ENCODE measurements at regions not wholly inside any gene's neighbourhood (a gene's known extent, or its start where the extent isn't known, plus 50 kb on each side); places are given as distances from the start of the nearest gene placed in this dataset.
"Not testable (repeated sequence)": the region's sequence is repeated elsewhere in the genome, so short reads cannot be mapped to it uniquely, and the experiment has no call there.

- no peak for ATAC-seq (replicated peaks)
- Mint-ChIP-seq H3K9me3 (peaks cover 15% of the 10 kb centered on the region), H3K36me3 (ENCODE audit: low read depth) (no peaks in the 10 kb centered on the region), H3K27ac (no peak overlapping the region), H3K27me3 (no peaks in the 10 kb centered on the region), H3K4me1 (no peaks in the 10 kb centered on the region), H3K4me3 (no peak overlapping the region)
Measured at GRCh38 chr6:164982389-164982788, 327.0 kb downstream of the C6orf118 start.

- ATAC-seq (replicated peaks), result no peak
- Mint-ChIP-seq H3K27ac (no peak overlapping the region), H3K4me1 (no peaks in the 10 kb centered on the region), H3K4me3 (no peak overlapping the region), H3K9me3 (peaks cover under 1% of the 10 kb centered on the region), H3K36me3 (ENCODE audit: low read depth) (no peaks in the 10 kb centered on the region), H3K27me3 (no peaks in the 10 kb centered on the region)
Measured at GRCh38 chr6:164967102-164967501, 342.3 kb downstream of the C6orf118 start.

GRCh38 chr6:164962805-164963204 lies 346.6 kb downstream of the C6orf118 start:
- no peak overlapping the region for H3K27ac Mint-ChIP-seq
- H3K27me3 Mint-ChIP-seq, result no peaks in the 10 kb centered on the region
- peaks cover 5% of the 10 kb centered on the region for H3K9me3 Mint-ChIP-seq
- no peak overlapping the region for H3K4me3 Mint-ChIP-seq
- ATAC-seq (replicated peaks), result no peak
- H3K36me3 Mint-ChIP-seq (ENCODE audit: low read depth), result no peaks in the 10 kb centered on the region
- H3K4me1 Mint-ChIP-seq, result no peaks in the 10 kb centered on the region

- Mint-ChIP-seq H3K27ac (no peak overlapping the region), H3K27me3 (no peaks in the 10 kb centered on the region), H3K9me3 (peaks cover under 1% of the 10 kb centered on the region), H3K4me1 (no peaks in the 10 kb centered on the region), H3K4me3 (no peak overlapping the region), H3K36me3 (ENCODE audit: low read depth) (no peaks in the 10 kb centered on the region)
- no peak for ATAC-seq (replicated peaks)
Measured at GRCh38 chr6:164947164-164947563, 362.2 kb downstream of the C6orf118 start.

GRCh38 chr6:164942271-164942670 lies 367.1 kb downstream of the C6orf118 start:
- no peaks in the 10 kb centered on the region for H3K4me1 Mint-ChIP-seq
- H3K4me3 Mint-ChIP-seq, result no peak overlapping the region
- H3K9me3 Mint-ChIP-seq, result peaks cover 12% of the 10 kb centered on the region
- no peak overlapping the region for H3K27ac Mint-ChIP-seq
- H3K27me3 Mint-ChIP-seq, result no peaks in the 10 kb centered on the region
- no peak for ATAC-seq (replicated peaks)
- no peaks in the 10 kb centered on the region for H3K36me3 Mint-ChIP-seq (ENCODE audit: low read depth)

DNA sequence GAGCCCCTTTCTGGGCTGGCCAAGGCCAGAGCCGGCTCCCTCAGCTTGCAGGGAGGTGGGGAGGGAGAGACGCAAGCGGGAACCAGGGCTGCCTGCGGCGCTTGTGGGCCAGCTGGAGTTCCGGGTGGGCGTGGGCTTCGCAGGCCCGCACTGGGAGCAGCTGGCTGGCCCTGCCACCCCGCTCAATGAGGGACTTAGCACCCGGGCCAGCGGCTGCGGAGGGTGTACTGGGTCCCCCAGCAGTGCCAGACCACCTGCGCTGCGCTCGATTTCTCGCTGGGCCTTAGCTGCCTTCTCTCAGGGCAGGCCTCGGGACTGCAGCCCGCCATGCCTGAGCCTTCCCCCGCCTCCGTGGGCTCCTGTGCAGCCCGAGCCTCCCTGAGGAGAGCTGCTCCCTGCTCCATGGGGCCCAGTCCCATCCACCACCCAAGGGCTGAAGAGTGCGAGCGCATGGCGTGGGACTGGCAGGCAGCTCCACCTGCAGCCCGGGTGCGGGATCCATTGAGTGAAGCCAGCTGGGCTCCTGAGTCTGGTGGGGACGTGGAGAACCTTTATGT lies 376.1 kb downstream of the C6orf118 start:
- not testable (repeated sequence) for H3K4me1 Mint-ChIP-seq; ATAC-seq (replicated peaks); H3K27me3 Mint-ChIP-seq; H3K36me3 Mint-ChIP-seq (ENCODE audit: low read depth); H3K27ac Mint-ChIP-seq; H3K4me3 Mint-ChIP-seq; H3K9me3 Mint-ChIP-seq

GRCh38 chr6:164929408-164929977 lies 379.9 kb downstream of the C6orf118 start:
- ATAC-seq (replicated peaks), result no peak
- no peak overlapping the region for H3K4me3 Mint-ChIP-seq
- no peaks in the 10 kb centered on the region for H3K27me3 Mint-ChIP-seq
- H3K27ac Mint-ChIP-seq, result no peak overlapping the region
- H3K9me3 Mint-ChIP-seq, result no peaks in the 10 kb centered on the region
- H3K4me1 Mint-ChIP-seq, result no peaks in the 10 kb centered on the region
- no peaks in the 10 kb centered on the region for H3K36me3 Mint-ChIP-seq (ENCODE audit: low read depth)

DNA sequence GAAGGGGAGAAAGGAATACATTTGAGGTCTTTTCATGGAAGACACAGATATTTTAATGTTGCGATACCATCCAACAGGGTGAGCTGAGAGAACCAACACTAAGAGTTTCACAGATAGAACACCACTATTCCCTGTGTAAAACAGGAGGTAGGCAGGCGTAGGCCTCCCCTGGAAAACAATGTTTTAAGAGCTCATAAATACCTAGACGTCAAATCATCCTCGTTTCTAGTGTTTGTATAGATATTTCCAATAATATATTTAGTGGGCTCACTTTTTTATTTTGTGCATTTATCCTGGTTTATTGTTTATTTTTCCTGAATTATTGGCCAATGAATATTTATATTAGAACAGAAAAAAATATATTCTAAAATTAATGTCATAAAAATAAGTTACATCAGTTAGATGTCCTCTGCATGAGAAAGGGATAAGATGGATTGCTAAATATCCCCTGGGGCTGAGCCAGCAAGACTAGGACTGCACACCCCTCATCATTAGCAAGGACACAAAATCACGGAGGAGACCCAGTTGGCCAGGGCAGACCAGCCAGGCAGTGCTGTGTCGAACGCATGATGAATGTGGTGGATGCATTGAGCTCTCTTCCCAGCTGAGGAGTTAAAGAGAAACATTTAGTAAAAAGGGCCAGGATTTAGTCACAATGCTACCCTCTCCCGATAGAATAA lies 380.5 kb downstream of the C6orf118 start:
- H3K27me3 Mint-ChIP-seq, result no peaks in the 10 kb centered on the region
- H3K9me3 Mint-ChIP-seq, result no peaks in the 10 kb centered on the region
- no peak for ATAC-seq (replicated peaks)
- H3K27ac Mint-ChIP-seq, result no peak overlapping the region
- no peak overlapping the region for H3K4me3 Mint-ChIP-seq
- H3K36me3 Mint-ChIP-seq (ENCODE audit: low read depth), result no peaks in the 10 kb centered on the region
- no peaks in the 10 kb centered on the region for H3K4me1 Mint-ChIP-seq

- Mint-ChIP-seq H3K4me3 (no peak overlapping the region), H3K36me3 (ENCODE audit: low read depth) (no peaks in the 10 kb centered on the region), H3K4me1 (no peaks in the 10 kb centered on the region), H3K27ac (no peak overlapping the region), H3K27me3 (no peaks in the 10 kb centered on the region), H3K9me3 (no peaks in the 10 kb centered on the region)
- no peak for ATAC-seq (replicated peaks)
Measured at GRCh38 chr6:164928057-164928727, 381.2 kb downstream of the C6orf118 start.

DNA sequence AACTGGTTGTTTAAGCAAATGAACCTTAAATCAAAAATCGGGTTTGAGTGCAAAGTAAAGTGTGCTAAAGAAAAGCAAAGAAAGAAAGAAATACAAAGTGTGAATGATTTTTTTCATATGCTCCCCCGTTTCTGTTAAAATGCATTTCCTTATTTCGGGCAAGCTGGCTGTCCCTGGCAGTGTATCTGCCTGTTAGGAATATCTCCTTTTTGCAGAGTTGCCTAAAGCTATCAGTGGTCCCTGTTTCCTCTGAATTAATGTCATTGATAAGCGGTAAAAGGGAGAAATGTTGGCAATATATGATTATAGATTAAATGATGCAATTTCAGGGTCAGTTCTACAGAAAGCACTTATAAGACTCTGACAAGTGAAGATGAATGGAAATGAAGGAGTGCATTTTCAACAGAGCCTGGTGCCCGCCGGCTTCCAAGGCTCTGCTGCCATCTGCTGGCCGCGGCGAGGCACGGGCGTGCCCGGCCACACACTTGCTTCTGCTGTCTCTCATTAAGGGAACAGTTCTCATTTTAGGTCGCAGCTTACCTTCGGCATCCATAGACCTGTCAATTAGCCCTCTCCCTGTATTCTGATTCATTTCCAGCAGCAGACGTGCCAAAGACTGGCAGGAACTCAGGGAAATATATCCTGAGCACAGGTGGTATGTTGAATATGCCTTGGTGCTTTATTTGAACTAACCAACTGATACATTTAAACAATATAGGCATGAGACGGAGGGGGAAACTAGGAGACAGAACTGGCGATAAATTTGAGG lies 381.9 kb downstream of the C6orf118 start:
- peak; percentile 45 for ATAC-seq (replicated peaks)
- Mint-ChIP-seq H3K4me1 (no peaks in the 10 kb centered on the region), H3K27me3 (no peaks in the 10 kb centered on the region), H3K36me3 (ENCODE audit: low read depth) (no peaks in the 10 kb centered on the region), H3K9me3 (no peaks in the 10 kb centered on the region), H3K27ac (no peak overlapping the region), H3K4me3 (no peak overlapping the region)

GRCh38 chr6:164926686-164927085 lies 382.7 kb downstream of the C6orf118 start:
- Mint-ChIP-seq H3K4me1 (no peaks in the 10 kb centered on the region), H3K27ac (no peak overlapping the region), H3K9me3 (no peaks in the 10 kb centered on the region), H3K36me3 (ENCODE audit: low read depth) (no peaks in the 10 kb centered on the region), H3K4me3 (no peak overlapping the region), H3K27me3 (no peaks in the 10 kb centered on the region)
- ATAC-seq (replicated peaks), result no peak

DNA sequence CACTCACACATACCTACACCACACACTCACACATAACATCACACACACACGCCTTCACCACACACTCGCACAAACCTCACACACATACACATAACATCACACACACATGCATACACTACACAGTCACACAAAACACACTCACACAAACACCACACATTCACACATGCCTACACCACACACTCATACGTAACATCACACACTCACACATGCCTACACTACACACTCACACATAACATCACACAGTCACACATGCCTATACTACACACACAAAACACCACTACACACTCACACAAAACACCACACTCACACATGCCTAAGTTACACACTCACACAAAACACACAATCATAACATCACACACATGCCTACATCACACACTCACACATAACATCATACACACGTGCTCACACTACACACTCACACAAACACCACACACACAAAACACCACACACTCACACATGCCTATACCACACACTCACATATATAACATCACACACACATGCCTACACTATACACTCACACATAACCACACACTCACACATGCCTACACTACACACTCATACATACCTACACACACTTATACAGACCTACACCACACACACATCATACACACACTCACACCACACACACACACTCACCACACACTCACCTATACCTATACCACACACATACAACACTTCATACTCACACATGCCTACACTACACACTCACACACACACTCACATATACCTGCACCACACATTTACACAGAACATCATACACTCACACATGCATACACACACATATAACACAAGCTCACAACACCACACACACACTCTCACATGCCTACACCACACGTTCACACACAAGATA lies 383.5 kb downstream of the C6orf118 start:
- Mint-ChIP-seq H3K27ac (no peak overlapping the region), H3K36me3 (ENCODE audit: low read depth) (no peaks in the 10 kb centered on the region), H3K9me3 (no peaks in the 10 kb centered on the region), H3K27me3 (no peaks in the 10 kb centered on the region), H3K4me3 (no peak overlapping the region), H3K4me1 (no peaks in the 10 kb centered on the region)
- ATAC-seq (replicated peaks), result no peak

DNA sequence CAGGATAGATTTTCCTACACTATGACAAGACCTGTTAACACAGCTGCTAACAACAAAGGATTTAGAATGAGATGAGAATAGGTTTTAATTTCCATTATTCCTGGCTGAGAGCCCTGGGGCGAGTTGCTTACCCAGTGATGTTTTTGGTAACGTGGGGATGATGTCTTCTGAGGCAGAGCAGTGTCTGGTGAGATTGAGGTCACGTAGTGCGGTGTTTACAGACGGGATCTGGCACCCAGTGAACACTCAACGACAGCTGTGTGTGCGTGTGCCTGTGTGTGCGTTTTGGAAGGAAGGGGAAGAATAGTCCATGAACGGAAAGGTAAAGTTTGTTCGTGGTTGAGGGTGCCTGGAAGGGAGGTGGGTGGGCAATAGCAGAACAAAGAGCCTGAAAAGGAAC lies 384.7 kb downstream of the C6orf118 start:
- H3K9me3 Mint-ChIP-seq, result no peaks in the 10 kb centered on the region
- no peaks in the 10 kb centered on the region for H3K4me1 Mint-ChIP-seq
- H3K27me3 Mint-ChIP-seq, result no peaks in the 10 kb centered on the region
- no peak overlapping the region for H3K27ac Mint-ChIP-seq
- no peak for ATAC-seq (replicated peaks)
- no peaks in the 10 kb centered on the region for H3K36me3 Mint-ChIP-seq (ENCODE audit: low read depth)
- no peak overlapping the region for H3K4me3 Mint-ChIP-seq

DNA sequence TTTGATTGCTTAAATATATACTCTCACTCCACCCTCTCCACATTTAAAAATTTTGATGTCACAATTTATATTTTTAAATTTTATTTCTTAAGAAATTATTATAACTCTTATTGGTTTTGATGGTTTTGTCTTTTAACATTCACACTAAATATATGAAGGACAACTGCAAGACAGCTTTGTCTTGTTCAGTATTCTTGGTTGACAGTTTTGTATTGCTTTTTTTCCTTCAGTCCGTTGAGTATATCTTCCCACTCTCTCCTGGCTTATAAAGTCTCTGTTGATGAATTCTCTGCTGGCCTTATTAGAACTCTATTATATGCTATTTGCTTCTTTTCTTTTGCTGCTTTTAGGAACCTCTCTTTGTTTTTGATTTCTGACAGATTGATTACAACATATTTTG lies 392.2 kb downstream of the C6orf118 start:
- Mint-ChIP-seq H3K4me3 (no peak overlapping the region), H3K9me3 (peaks cover 4% of the 10 kb centered on the region), H3K27ac (no peak overlapping the region), H3K36me3 (ENCODE audit: low read depth) (no peaks in the 10 kb centered on the region), H3K27me3 (peaks cover 7% of the 10 kb centered on the region), H3K4me1 (no peaks in the 10 kb centered on the region)
- ATAC-seq (replicated peaks), result no peak
